NCI-H2107 treated with DMSO at 0.1 percent for 48 hours (cell line): ENCODE measurements at regions not wholly inside any gene's neighbourhood (a gene's known extent, or its start where the extent isn't known, plus 50 kb on each side); places are given as distances from the start of the nearest gene placed in this dataset.

Experiments
- DNase-seq: peaks from one replicate; lab custom pipeline; 2025; ENCODE audit not compliant: unreplicated experiment; lab: John Stamatoyannopoulos, UW

GRCh38 chr4:178481564-178481963 is 1039.3 kb upstream of the AGA start:
- no peak for DNase-seq

- DNase-seq = no peak
Observed at GRCh38 chr4:178523038-178523437, 1080.8 kb upstream of the AGA start.

GRCh38 chr4:178535939-178536579 is 1093.8 kb upstream of the AGA start:
- no peak for DNase-seq

GRCh38 chr4:178553201-178553600 is 1111.0 kb upstream of the AGA start:
- DNase-seq = no peak

GRCh38 chr4:178554352-178554751 is 1112.1 kb upstream of the AGA start:
- DNase-seq = no peak

GRCh38 chr4:178556796-178557195 is 1114.6 kb upstream of the AGA start:
- DNase-seq = no peak

- no peak for DNase-seq
Observed at GRCh38 chr4:178577933-178578332, 1135.7 kb upstream of the AGA start.

GRCh38 chr4:178595500-178596138 is 1153.4 kb upstream of the AGA start:
- no peak for DNase-seq

GRCh38 chr4:178598672-178599071 is 1156.4 kb upstream of the AGA start:
- no peak for DNase-seq

GRCh38 chr4:178599521-178599920 is 1157.3 kb upstream of the AGA start:
- no peak for DNase-seq

- no peak for DNase-seq
Observed at GRCh38 chr4:178602833-178603232, 1160.6 kb upstream of the AGA start.

- DNase-seq = no peak
Observed at GRCh38 chr4:178611062-178611461, 1168.8 kb upstream of the AGA start.

- DNase-seq = no peak
Observed at GRCh38 chr4:178612733-178613132, 1170.5 kb upstream of the AGA start.

- no peak for DNase-seq
Observed at GRCh38 chr4:178632415-178632814, 1190.2 kb upstream of the AGA start.

GRCh38 chr4:178633263-178633662 is 1191.0 kb upstream of the AGA start:
- no peak for DNase-seq

- DNase-seq = no peak
Observed at GRCh38 chr4:178664621-178665020, 1222.4 kb upstream of the AGA start.

- no peak for DNase-seq
Observed at GRCh38 chr4:178665916-178666315, 1223.7 kb upstream of the AGA start.

GRCh38 chr4:178671766-178672165 is 1229.5 kb upstream of the AGA start:
- no peak for DNase-seq

- no peak for DNase-seq
Observed at GRCh38 chr4:178672512-178672911, 1230.3 kb upstream of the AGA start.

GRCh38 chr4:178681871-178682270 is 1239.6 kb upstream of the AGA start:
- no peak for DNase-seq

- DNase-seq = no peak
Observed at GRCh38 chr4:178689926-178690325, 1247.7 kb upstream of the AGA start.

- no peak for DNase-seq
Observed at GRCh38 chr4:178693816-178694215, 1251.6 kb upstream of the AGA start.

GRCh38 chr4:178696515-178696914 is 1254.3 kb upstream of the AGA start:
- DNase-seq = no peak
